Eye (tissue), 1 donor: ENCODE measurements at regions not wholly inside any gene's neighbourhood (a gene's known extent, or its start where the extent isn't known, plus 50 kb on each side); places are given as distances from the start of the nearest gene placed in this dataset.

ENCODE experiments used
- DNase-seq: peaks from one replicate; pipeline ENCODE4 v3.0.0-alpha.2; 2015

DNA sequence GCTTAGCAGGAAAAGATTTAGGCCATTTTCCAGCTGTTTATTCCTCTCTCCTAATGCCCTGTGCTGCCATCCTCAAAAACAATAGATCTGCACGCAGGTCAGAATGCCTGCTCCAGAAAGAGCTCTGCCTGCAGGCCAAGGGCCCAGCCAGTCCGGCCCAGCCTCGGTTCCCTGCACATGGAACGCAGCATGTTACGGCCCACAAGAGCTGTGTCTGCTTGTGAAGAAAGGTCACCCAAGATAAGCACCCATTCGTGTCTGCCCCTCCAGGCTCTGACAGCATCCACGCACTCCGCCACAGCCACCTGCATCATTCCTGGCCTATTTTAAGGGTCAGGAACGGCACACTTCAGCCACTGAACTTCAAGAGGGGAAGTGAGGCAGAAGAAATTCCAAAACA, 152.2 kb downstream of the SPATA19 start:
- DNase-seq, result no peak

DNA sequence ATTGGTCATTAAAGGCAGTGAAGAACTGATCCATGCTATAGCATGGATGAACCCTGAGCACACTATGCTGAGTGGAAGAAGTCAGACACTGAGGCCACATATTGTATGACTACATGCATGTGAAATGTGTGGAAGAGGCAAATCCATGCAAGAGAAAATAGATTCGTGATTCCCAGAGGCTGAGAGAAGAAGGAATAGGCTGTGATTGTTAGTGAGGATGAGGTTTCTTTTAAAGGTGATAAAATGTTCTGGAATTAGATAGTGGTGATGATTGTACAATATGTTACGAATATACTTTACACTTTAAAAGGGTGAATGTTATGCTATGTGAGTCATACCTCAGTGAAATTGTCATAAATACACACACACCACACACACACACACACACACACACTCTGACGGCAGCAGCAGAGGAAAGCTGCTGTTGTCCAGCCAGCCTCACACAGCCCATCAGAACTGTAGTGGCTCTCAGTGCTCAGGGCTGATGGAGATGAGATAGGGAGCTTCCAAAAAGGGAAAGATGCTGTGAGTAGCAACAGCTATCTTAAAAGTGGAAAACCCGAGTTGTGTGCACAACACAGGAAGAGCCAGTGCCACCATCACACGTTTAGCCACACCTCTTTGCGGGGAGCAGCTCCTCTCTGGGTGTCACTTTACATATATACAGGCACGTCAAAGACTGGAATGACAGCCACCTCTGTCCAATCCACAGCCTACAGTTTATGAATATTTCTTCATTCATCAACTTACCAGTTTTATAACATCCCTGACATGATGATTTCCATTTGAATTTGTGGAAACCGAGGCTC, 153.0 kb downstream of the SPATA19 start:
- no peak for DNase-seq

DNA sequence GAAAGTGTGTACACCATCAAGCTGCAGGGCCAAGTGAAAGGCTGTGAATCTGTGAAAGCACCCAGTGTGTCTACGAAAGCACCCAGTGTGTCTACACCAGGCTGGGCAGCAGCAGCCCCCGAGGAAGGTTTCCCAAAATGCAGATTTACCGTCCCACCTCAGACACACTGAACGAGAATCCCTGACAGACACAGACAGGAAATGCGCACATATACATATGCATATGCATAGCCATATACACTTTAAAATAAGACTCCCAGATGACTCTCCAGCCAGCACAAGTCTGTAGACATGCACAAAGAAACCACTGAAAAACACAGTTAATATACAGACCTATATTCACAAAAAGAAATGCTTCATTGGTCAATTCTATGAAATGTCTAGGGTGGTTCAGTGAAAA, 155.5 kb upstream of the OPCML start:
- DNase-seq, result no peak

DNA sequence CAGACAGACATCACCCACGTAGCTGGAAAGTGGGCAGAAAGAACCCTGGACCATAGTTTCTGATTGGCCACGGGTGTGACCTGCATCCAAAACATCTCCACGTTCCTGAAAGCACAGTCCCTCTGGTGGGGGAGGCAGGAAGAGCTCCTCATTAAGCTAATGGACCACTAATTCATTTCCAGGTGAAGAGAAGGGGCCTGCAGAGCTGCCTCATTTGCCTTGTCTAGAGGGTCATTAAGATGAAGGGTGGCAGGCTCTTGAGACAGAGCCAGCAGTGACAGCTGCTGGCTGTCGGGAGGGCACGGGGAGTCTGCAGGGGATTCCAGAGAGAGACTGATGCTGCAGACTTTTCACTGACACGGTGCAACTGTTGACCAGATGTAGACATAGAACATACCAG, 149.6 kb upstream of the OPCML start:
- peak; percentile 54 for DNase-seq

DNA sequence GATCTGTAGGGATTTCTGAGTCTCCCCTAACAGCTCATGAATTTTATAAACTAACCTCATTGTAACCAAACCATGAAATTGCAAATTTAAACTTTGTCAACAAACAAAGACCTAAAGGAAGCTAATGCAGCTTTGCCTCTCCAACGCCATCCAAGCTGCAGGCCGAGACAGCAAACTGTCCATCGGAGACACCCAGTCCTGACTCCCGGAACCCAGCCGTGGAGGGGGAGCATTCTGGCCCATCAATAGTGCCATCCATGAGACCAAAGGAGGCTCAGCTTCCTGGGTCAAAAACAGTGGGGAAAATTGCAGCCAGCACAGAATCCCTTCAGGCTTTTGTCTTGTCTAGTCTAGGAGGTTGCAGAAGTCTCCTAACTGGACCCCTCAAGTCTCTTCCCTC, 147.6 kb upstream of the OPCML start:
- DNase-seq, result no peak

DNA sequence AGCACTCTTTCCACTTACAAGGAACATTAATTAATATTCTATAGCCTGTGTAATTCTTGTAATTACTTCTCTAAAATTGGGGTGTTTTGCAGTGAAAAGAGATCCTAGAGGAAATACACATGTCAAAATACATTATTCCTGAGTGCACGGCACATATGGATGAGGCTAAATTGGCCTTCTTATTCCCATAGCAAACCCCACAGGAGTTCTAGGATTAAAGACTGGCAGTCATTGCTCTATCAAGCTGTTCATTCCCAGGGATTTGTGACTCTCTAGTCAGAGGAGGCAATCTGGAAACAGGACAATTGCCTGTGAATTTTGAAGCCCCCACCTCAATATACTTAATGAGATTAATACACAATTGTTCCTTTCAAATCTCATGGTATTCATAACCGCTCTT, 145.9 kb upstream of the OPCML start:
- peak; percentile 41 for DNase-seq

DNA sequence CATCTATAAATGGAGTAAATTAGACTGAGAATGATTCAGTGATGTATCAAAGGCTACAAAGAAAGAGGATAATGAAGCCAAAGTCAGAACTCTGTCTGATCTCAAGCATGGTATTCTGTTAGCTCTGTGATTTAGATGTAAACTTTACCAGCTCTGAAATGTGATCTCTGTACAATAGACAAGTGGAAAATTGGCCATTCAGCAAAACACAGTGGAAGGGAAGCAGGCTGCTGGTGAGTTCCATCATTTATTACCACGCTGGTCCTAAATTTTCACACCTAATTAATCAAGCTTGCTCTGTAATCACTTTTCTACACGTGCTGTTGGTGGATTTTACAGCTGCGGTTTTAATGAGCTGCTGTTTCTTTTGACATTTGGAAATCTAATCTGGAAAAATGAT, 145.1 kb upstream of the OPCML start:
- DNase-seq, result no peak

DNA sequence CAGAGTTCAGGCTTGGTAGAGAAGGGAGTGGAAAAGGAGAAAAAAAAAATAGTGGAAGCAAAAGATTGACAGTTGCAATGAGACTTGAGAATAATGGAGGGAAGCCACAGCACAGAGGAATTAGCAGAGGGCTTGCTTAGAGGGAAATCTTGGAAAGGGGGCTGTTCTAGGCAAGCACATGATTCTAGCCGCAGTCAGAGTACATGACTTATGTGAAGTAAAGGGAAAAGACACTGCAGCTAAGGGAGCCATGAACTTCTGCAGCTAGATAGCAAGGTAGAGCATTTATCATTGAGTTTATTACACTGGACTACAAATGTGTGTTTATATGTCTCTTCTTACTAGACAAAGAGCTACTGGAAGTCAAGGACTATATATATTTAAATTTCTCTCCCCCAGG, 144.0 kb upstream of the OPCML start:
- DNase-seq, result no peak

DNA sequence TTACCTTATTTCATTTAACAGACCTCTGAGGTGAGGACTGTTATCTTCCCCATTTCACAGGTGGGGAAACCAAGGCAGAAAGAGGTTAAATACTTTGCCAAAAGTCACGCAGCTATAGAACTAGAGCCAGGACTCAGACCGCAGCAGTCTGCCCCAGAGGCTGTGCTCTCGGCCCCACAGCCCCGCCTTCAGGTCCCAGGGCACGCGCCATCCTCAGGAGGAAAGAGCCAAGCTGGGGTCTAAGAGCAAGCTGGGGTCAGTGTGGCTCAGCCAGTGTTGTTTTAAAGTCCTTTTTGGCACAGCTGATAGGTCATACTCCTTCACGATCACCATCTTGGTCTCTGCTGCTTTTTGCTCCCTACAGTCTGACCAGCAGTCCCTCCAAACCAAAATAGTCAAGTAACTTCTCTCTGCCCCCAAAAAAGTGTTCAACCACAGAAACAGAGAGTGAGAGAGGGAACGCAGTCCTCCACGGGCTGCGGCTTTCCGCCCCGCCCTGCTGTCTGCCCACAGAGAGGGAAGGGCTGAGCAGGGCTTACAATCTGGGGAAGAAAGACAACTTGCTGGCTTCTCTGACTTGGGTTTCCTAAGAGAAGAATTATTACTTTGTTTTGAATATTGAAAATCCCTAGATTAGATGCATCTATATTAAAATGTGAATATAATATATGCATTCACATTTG, 137.2 kb upstream of the OPCML start:
- DNase-seq, result no peak

DNA sequence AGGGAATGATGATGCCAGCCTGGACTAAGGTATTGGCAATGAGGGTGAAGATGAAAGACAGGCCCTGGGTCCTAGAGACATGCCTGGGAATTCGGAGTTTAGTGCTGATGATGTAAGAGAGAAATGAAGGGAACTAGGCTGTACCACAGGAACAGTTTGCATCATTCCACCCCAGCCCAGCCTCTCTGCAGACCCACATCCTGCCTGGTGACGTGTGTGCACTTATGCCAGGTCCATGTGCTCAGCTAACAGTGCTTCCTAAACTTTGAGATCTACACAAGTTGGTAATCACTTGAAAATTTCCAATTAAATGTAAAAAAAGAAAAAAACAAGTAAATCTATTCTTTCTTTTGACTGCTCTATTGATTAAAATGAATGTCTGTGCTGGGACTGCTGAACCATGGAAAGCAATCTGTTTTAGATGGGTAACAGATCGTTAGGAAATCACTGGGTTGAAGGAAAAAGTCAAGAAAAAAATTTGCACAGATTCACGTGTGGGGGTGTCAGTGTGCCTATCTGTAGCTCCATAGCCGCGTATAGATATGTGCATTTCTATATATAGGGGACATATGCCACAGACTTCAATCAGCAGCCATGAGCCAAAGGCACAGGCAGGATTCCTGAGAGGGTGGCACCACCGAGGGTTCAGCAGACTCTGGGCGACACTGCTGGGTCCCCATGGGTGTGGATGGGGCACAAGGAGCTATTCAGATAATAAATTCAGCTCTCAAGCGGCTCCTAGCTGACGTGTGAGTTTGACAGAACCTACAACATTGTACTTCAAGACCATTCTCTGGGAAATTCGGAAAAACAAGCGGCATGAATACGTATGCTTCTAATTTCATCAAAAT, 131.1 kb upstream of the OPCML start:
- no peak for DNase-seq

DNA sequence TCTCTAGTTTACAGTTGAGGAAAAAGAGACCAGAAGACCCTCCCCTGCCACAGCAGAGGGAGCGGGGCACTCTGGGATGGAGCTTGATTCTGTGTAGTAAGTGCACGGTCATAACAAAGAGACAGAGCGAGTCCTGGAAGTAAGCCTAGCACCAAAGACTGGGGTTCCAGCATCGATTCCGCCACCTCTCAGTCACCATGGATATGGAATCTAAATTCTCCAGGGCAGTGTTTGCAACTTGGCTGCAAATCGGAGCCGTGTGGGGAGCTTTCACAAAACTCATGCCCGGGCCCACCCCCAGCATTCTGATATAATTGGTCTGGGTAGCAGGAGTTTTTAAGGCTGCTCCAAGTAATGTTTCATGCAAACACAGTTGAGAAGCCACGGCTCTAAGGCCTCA, 129.5 kb upstream of the OPCML start:
- no peak for DNase-seq

DNA sequence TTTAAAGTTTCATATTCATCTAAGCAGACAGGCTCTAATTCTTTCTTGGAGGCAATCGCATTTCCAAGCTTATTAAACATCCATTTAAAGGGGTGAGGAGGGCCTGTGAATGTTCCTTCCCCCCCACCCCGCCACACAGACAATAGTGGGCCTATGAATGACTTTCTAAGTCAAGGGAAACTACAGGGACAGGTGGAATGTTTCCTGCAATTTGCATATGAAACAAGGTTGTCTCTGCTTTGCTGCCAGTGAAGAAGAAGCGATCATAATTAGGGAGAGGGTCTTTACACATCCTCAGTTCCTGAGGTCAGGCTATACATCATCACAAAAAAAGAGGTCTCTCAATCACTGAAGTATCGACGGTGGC, 127.9 kb upstream of the OPCML start:
- DNase-seq, result no peak

DNA sequence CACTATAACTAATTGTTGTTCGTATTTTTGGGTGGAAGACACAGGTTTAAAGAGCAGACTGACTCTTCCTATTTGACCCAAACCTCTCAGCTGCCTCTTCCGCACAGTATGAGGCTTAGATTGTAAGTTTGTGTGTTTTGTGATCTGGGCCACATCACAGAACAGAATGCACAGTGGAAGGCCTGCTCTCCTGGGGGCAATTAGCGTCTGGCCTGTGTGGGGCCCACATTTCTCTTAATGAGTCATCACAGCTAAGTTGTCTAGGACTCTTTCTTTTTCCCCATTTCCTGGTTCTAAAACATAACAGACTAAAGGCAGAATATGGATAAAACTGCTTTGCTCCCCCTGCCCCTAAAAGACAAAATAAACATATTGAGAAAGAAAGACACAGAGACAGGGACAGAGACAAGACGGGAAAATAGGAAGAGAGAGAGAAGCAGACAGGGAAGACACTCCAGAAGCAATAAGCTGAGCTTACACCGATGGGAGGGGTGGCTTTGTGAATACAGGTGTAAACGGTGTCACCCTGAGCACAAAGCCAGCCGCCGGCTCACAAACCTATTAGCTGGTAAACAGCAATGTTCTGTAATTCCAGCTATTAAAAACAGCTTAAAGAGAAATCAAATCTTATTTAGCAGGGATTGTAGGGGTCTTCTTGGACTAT, 127.4 kb upstream of the OPCML start:
- DNase-seq, result no peak

DNA sequence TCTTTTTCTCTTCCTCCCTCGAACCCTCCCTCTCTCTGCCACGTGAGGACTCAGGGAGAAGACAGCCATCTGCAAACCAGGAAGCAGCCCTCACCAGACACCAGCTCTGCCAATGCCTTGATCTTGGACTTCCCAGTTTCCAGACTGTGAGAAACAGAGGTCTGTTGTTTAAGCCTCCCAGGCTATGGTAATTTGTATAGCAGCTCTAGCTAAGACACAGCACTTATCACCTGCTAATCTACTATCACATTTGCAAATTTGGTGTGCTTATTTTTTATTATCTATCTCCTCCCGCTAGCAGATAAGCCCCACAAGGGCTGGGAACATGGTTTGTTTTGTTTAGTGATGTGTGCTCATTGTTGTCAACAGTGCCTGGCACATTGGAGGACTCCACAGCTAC, 124.8 kb upstream of the OPCML start:
- DNase-seq, result no peak

DNA sequence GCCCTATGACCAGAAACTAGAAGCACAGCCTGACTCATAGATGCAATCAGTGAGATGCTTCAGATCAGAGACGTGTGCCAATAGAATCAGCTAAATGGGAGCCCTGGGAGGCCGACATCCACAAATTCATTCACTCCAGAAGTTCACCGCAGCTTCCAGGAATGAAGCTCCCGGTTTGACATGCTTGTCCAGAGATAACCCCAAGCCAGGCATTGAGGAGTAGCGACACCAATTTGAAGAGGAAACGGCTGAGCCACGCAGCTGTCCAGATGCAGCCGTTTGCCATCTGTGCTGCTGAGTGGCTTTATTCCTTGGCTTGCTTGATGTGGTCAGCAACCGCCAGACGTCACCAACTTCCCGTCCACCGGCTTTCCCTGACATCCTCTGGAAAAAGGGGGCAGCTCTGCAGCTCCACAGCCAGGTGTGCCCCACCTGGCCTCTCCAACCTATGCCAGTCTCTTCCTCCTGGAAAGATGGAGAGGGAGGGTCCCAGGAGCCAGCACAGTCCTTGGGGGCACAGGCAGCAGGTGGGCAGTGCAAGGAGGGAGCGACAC, 123.9 kb upstream of the OPCML start:
- DNase-seq, result no peak

DNA sequence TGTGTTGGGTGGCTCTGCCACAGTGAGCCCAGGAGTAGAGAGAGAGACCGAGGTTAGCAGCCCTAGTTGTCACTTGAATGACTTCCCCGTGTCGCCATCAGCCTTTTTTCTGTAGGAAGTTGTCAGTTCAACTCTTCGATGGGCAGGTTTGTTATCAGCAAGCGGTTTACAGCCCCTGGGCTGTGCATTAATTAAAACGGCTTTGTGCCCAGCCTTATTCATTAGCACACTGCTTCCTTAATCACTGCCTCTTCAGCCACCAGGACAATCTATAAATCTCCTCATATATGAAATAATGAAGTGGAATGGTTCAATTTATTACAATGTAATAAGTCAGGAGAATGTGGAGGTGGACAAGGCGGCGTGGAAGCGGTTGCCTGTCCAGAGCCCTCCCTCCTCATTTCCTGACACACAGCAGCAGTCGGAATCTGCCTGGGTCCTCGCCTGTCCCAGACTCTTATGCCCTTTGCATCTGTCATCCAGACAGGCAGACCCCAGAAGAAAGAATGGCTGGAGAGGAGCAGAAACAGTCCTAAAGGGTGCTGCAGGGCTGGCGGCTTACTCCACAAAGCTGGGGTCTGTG, 122.4 kb upstream of the OPCML start:
- DNase-seq, result no peak

DNA sequence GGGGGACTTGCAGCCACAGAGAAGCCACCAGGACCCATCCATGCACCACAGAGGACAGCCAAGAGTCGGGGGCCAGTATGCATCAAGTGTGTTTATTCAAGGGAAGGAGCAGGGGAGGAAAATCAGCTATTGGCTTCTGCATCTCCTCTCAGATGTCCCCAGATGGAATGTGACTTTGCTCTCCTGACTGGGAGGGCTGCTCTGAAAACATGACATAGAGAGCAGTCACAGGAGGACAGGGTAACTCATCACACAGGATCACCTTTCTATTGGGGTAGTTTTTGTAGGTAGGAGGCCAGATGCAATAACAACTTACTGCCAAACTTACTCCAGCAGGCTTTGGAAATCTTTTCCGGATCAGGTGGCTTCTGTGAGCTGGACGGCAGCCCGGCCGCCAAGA, 121.0 kb upstream of the OPCML start:
- no peak for DNase-seq

DNA sequence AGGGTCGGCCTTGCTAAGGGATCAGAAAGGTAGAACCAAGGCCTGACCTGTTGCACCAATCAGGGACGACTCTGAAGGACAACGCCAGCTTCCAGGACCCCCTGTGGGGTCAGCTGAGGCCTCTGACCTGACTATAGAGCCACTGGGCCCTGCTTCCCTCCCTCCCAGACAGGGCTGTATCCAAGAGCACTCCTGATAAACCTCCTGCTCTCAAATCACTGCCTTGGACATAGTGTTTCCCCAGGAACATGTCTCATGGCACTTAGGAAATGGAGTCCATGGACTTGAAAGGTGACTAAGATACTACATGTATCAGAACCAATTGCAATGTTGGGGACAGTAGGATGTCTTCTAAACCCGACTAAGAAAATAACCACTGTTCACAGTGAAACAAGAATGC, 117.8 kb upstream of the OPCML start:
- no peak for DNase-seq

DNA sequence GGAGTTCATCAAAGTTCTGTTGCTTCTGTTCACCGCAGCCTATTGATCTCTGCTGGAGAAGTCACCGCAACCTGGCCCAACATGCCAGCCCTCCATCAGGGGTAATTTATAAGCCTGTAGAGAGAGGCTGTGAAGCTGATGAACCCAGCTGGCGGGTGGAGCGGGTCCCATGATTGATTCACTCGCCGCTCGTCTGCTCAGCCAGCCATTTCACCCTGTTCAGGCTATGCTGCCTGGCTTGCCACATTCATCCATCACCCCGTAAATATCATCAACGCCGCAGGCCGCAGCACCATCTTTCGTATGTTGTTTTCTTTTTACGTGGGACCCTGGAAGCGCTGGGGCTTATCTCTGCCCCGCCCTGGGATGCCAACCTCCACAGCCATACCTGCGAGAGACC, 116.7 kb upstream of the OPCML start:
- no peak for DNase-seq

DNA sequence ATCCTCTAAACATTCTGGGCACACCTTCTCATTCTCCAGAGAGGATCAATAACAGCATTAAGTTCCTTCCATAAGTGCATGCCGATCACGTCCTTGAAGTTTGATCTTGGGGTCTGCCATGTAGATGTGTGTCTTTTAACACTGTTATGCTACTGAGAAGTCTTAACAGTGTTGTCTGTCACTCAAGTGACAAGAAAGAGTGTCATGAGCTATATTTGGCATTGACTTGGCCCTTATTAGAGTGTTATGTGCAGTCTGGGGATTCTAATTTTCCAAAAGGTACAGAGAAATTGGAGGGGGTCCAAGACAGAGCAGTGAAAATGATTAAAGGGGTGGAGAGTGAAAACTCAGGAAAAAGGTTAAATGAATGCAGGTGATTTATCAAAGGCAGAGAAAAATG, 107.1 kb upstream of the OPCML start:
- no peak for DNase-seq

DNA sequence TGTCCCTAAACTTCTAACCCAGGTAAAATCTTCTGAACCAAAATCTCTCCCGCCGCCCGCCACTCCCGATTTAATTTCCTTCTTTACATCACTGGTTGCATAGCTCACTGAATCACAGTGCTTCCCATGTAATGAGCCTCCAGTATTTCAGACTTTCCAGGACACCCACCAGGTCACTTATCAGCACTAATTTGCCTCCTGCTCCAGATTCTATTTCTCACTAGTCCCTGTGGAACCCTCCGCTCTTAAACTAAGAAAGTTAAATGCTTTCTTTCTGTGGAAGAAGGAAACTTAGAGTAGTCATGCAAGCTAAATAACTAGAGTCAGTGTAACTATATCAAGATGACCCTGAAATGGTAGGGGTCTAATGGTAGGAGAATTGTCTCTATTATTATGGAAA, 106.6 kb upstream of the OPCML start:
- DNase-seq, result no peak

DNA sequence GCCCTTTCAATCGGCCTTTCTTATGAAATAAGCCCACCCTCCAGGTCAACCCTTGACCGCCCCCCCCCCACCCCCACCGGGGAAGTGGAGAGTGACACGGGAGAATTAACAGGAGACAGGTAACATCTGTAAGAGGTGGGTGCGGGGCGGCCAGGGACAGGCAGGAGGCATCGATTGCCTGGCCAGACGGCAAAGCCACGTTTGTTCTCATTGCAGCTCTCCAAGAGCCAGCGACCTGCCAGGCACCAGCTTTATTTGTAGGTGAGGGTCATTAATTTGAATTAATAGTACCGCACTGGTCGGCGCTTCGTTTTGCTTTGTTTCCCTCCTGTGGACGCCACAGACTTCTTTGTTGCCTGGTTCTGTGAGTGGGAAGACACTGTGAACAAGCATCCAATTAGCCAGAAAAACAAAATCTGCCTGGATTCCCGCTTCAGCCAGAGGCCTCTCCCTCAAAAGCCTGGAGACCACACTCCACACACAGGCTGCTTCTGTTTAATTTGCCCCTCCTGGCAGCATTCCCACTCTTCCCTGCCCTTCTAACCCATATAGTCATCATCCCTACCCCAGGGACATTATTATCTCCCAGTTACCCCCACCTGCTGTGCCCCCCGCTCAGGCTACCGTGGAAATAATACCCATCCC, 104.5 kb upstream of the OPCML start:
- DNase-seq, result no peak
